ENCODE measurements at regions not wholly inside any gene's neighbourhood (a gene's known extent, or its start where the extent isn't known, plus 50 kb on each side); places are given as distances from the start of the nearest gene placed in this dataset.

- peaks cover 76% of the 10 kb centered on the region for H3K27me3 ChIP-seq (ENCODE audit: control insufficient read depth, insufficient read depth, low read length)
- WGBS (ENCODE audit: insufficient coverage, low lambda C conversion rate): no CpG with 5 or more reads among the region's 24 CpGs
- DNase-seq: no peak
- H3K27ac ChIP-seq (ENCODE audit: low read length): no peak overlapping the region
- H3K4me1 ChIP-seq (ENCODE audit: control insufficient read depth, insufficient read depth, low read length): peaks cover 4% of the 10 kb centered on the region
- H3K36me3 ChIP-seq (ENCODE audit: control insufficient read depth, insufficient read depth, low read length): no peaks in the 10 kb centered on the region
- no peak overlapping the region for H3K4me3 ChIP-seq (ENCODE audit: low read length)
- peaks cover 4% of the 10 kb centered on the region for H3K9me3 ChIP-seq (ENCODE audit: control insufficient read depth, low read depth, low read length)
Measured at GRCh38 chr11:69984457-69985261, 93.5 kb upstream of the ANO1 start.

GRCh38 chr11:69985331-69985640 lies 92.8 kb upstream of the ANO1 start:
- no CpG with 5 or more reads among the region's 15 CpGs for WGBS (ENCODE audit: insufficient coverage, low lambda C conversion rate)
- H3K27me3 ChIP-seq (ENCODE audit: control insufficient read depth, insufficient read depth, low read length): peaks cover 77% of the 10 kb centered on the region
- no peak overlapping the region for H3K27ac ChIP-seq (ENCODE audit: low read length)

GRCh38 chr11:69985641-69986439 lies 92.3 kb upstream of the ANO1 start:
- DNase-seq: peak in 1 of 2 donors; percentile 43
- peak overlapping the region; percentile 46 for H3K4me3 ChIP-seq (ENCODE audit: low read length)

More at GRCh38 chr11:69985331-69985640, 92.8 kb upstream of the ANO1 start:
- Histone ChIP-seq H3K36me3 (ENCODE audit: control insufficient read depth, insufficient read depth, low read length) (no peaks in the 10 kb centered on the region), H3K4me1 (ENCODE audit: control insufficient read depth, insufficient read depth, low read length) (peaks cover 4% of the 10 kb centered on the region), H3K4me3 (ENCODE audit: low read length) (no peak overlapping the region), H3K9me3 (ENCODE audit: control insufficient read depth, low read depth, low read length) (peaks cover 4% of the 10 kb centered on the region)
- peak in 1 of 2 donors; percentile 59 for DNase-seq

GRCh38 chr11:69986440-69986787 lies 91.7 kb upstream of the ANO1 start:
- Histone ChIP-seq H3K27ac (ENCODE audit: low read length) (no peak overlapping the region), H3K4me3 (ENCODE audit: low read length) (peak overlapping the region; percentile 46), H3K36me3 (ENCODE audit: control insufficient read depth, insufficient read depth, low read length) (no peaks in the 10 kb centered on the region), H3K27me3 (ENCODE audit: control insufficient read depth, insufficient read depth, low read length) (peaks cover 75% of the 10 kb centered on the region), H3K9me3 (ENCODE audit: control insufficient read depth, low read depth, low read length) (peaks cover 4% of the 10 kb centered on the region), H3K4me1 (ENCODE audit: control insufficient read depth, insufficient read depth, low read length) (peaks cover 4% of the 10 kb centered on the region)
- no peak for DNase-seq
- no CpG with 5 or more reads among the region's 17 CpGs for WGBS (ENCODE audit: insufficient coverage, low lambda C conversion rate)

More at GRCh38 chr11:69985641-69986439, 92.3 kb upstream of the ANO1 start:
- WGBS (ENCODE audit: insufficient coverage, low lambda C conversion rate): no CpG with 5 or more reads among the region's 75 CpGs
- peak overlapping the region; percentile 27 for H3K27ac ChIP-seq (ENCODE audit: low read length)
- peaks cover 4% of the 10 kb centered on the region for H3K4me1 ChIP-seq (ENCODE audit: control insufficient read depth, insufficient read depth, low read length)
- no peaks in the 10 kb centered on the region for H3K36me3 ChIP-seq (ENCODE audit: control insufficient read depth, insufficient read depth, low read length)
- H3K27me3 ChIP-seq (ENCODE audit: control insufficient read depth, insufficient read depth, low read length): peaks cover 77% of the 10 kb centered on the region
- H3K9me3 ChIP-seq (ENCODE audit: control insufficient read depth, low read depth, low read length): peaks cover 4% of the 10 kb centered on the region

GRCh38 chr11:69986830-69987229 lies 91.3 kb upstream of the ANO1 start:
- H3K36me3 ChIP-seq (ENCODE audit: control insufficient read depth, insufficient read depth, low read length): no peaks in the 10 kb centered on the region
- 78% methylated on average over 4 of the region's 9 CpGs for WGBS (ENCODE audit: insufficient coverage, low lambda C conversion rate)
- H3K27me3 ChIP-seq (ENCODE audit: control insufficient read depth, insufficient read depth, low read length): peaks cover 74% of the 10 kb centered on the region
- H3K4me3 ChIP-seq (ENCODE audit: low read length): no peak overlapping the region
- H3K27ac ChIP-seq (ENCODE audit: low read length): no peak overlapping the region
- H3K4me1 ChIP-seq (ENCODE audit: control insufficient read depth, insufficient read depth, low read length): peaks cover 4% of the 10 kb centered on the region
- DNase-seq: no peak
- peaks cover 4% of the 10 kb centered on the region for H3K9me3 ChIP-seq (ENCODE audit: control insufficient read depth, low read depth, low read length)

GRCh38 chr11:69992026-69992425 lies 86.1 kb upstream of the ANO1 start:
- peaks cover 25% of the 10 kb centered on the region for H3K27me3 ChIP-seq (ENCODE audit: control insufficient read depth, insufficient read depth, low read length)
- H3K36me3 ChIP-seq (ENCODE audit: control insufficient read depth, insufficient read depth, low read length): no peaks in the 10 kb centered on the region
- H3K9me3 ChIP-seq (ENCODE audit: control insufficient read depth, low read depth, low read length): no peaks in the 10 kb centered on the region
- H3K27ac ChIP-seq (ENCODE audit: low read length): no peak overlapping the region
- no peak overlapping the region for H3K4me3 ChIP-seq (ENCODE audit: low read length)
- WGBS (ENCODE audit: insufficient coverage, low lambda C conversion rate): 100% methylated on average over 1 of the region's 3 CpGs
- DNase-seq: no peak
- no peaks in the 10 kb centered on the region for H3K4me1 ChIP-seq (ENCODE audit: control insufficient read depth, insufficient read depth, low read length)

GRCh38 chr11:69992943-69993694 lies 85.0 kb upstream of the ANO1 start:
- WGBS (ENCODE audit: insufficient coverage, low lambda C conversion rate): 100% methylated on average over 1 of the region's 6 CpGs
- no peak overlapping the region for H3K4me3 ChIP-seq (ENCODE audit: low read length)
- H3K27ac ChIP-seq (ENCODE audit: low read length): no peak overlapping the region
- H3K36me3 ChIP-seq (ENCODE audit: control insufficient read depth, insufficient read depth, low read length): no peaks in the 10 kb centered on the region
- H3K4me1 ChIP-seq (ENCODE audit: control insufficient read depth, insufficient read depth, low read length): no peaks in the 10 kb centered on the region
- DNase-seq: peak in 1 of 2 donors; percentile 53
- peaks cover 14% of the 10 kb centered on the region for H3K27me3 ChIP-seq (ENCODE audit: control insufficient read depth, insufficient read depth, low read length)
- no peaks in the 10 kb centered on the region for H3K9me3 ChIP-seq (ENCODE audit: control insufficient read depth, low read depth, low read length)

- H3K4me1 ChIP-seq (ENCODE audit: control insufficient read depth, insufficient read depth, low read length): no peaks in the 10 kb centered on the region
- WGBS (ENCODE audit: insufficient coverage, low lambda C conversion rate): 100% methylated on average over 1 of the region's 3 CpGs
- no peaks in the 10 kb centered on the region for H3K36me3 ChIP-seq (ENCODE audit: control insufficient read depth, insufficient read depth, low read length)
- no peaks in the 10 kb centered on the region for H3K9me3 ChIP-seq (ENCODE audit: control insufficient read depth, low read depth, low read length)
- H3K4me3 ChIP-seq (ENCODE audit: low read length): no peak overlapping the region
- H3K27ac ChIP-seq (ENCODE audit: low read length): no peak overlapping the region
- no peaks in the 10 kb centered on the region for H3K27me3 ChIP-seq (ENCODE audit: control insufficient read depth, insufficient read depth, low read length)
- no peak for DNase-seq
Measured at GRCh38 chr11:69994810-69995209, 83.3 kb upstream of the ANO1 start.

GRCh38 chr11:69995697-69996096 lies 82.4 kb upstream of the ANO1 start:
- DNase-seq: no peak
- H3K4me1 ChIP-seq (ENCODE audit: control insufficient read depth, insufficient read depth, low read length): no peaks in the 10 kb centered on the region
- no peaks in the 10 kb centered on the region for H3K9me3 ChIP-seq (ENCODE audit: control insufficient read depth, low read depth, low read length)
- H3K36me3 ChIP-seq (ENCODE audit: control insufficient read depth, insufficient read depth, low read length): no peaks in the 10 kb centered on the region
- H3K27ac ChIP-seq (ENCODE audit: low read length): no peak overlapping the region
- H3K4me3 ChIP-seq (ENCODE audit: low read length): no peak overlapping the region
- no CpG with 5 or more reads among the region's 10 CpGs for WGBS (ENCODE audit: insufficient coverage, low lambda C conversion rate)
- H3K27me3 ChIP-seq (ENCODE audit: control insufficient read depth, insufficient read depth, low read length): no peaks in the 10 kb centered on the region

GRCh38 chr11:69996451-69996850 lies 81.7 kb upstream of the ANO1 start:
- Histone ChIP-seq H3K9me3 (ENCODE audit: control insufficient read depth, low read depth, low read length) (no peaks in the 10 kb centered on the region), H3K36me3 (ENCODE audit: control insufficient read depth, insufficient read depth, low read length) (no peaks in the 10 kb centered on the region), H3K4me1 (ENCODE audit: control insufficient read depth, insufficient read depth, low read length) (no peaks in the 10 kb centered on the region), H3K27me3 (ENCODE audit: control insufficient read depth, insufficient read depth, low read length) (no peaks in the 10 kb centered on the region), H3K4me3 (ENCODE audit: low read length) (no peak overlapping the region), H3K27ac (ENCODE audit: low read length) (no peak overlapping the region)
- no CpG with 5 or more reads among the region's 1 CpG for WGBS (ENCODE audit: insufficient coverage, low lambda C conversion rate)
- DNase-seq: no peak

Measured in large intestine (tissue), 3 donors.